ENCODE measurements at regions not wholly inside any gene's neighbourhood (a gene's known extent, or its start where the extent isn't known, plus 50 kb on each side); places are given as distances from the start of the nearest gene placed in this dataset.

DNA sequence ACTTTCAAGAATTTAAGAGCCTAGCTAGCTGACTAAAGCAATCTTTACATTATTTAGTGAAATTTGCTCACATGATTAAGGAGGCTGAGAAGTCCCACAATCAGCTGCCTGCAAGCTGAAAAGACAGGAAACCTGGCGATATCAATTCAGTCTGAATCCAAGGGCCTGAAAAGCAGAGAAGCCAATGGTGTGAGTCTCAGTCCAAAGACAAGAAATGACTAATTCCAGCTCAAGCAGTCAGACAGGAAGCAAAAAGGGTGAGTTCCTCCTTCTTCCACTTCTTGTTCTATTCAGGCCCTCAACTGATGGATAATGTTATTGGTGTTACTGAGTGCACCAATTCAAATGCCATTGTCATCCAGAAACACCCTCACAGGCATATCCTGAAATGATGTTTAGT is 1231.6 kb upstream of the CELF2 start:
- DNase-seq (ENCODE audit: low read depth in 2 of 3, low spot score in 2 of 3), result no peak

DNA sequence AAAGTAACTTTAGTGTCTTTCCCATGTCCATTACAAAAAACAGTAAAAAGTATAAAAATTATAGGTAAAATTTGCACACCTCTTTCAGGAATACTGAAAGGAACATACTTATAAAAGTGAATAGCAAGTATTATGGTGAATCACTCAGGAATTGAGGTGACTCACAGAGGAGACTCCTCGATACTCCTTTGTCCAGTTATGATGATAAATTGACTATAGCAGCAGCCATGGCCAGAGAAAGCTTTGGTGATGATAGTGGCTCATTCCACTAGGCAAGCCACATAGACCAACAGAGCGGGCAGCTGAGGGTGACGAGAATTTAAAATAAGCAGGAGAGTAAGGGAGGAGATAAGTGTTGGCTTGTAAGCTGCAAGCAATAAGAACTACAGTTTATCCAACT is 1231.1 kb upstream of the CELF2 start:
- DNase-seq (ENCODE audit: low read depth in 2 of 3, low spot score in 2 of 3), result no peak

DNA sequence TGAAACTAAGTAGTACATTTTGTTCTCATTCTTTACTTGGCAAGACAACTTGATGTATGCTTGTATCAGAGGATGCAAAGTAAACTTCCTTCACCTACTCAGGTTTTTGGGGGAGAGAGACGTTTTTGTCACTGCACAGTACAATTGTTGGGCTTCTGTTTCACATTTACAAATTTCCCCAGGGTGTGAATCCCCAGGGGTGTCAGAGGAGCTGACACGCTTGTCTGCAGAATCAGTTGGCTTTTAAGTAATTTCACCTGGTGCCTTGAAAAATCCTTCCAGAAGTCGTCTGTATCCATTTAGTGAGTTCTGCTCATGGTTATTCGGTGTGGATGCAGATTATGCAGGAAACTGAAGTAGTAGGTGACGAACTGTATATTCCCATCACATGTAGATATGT is 1227.7 kb upstream of the CELF2 start:
- no peak for DNase-seq (ENCODE audit: low read depth in 2 of 3, low spot score in 2 of 3)

DNA sequence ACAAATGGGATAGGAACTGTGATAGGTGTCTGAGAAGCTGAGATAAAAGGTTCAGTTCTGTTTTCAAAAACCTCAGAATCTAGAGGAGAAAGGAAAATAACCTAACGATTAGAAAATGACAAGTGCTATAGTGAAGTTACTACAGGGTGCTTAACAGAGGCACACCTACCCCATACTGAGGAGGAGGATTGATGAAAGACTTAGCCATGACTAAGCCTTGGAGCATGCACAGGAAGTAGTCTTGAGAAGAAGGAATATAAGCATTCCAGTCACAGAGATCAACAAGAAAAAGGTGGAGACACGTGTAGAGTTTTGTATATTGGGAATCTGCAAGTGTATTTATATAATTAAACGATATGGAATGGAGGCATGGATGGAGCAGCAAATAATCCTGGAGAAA is 1225.5 kb upstream of the CELF2 start:
- DNase-seq (ENCODE audit: low read depth in 2 of 3, low spot score in 2 of 3), result no peak

DNA sequence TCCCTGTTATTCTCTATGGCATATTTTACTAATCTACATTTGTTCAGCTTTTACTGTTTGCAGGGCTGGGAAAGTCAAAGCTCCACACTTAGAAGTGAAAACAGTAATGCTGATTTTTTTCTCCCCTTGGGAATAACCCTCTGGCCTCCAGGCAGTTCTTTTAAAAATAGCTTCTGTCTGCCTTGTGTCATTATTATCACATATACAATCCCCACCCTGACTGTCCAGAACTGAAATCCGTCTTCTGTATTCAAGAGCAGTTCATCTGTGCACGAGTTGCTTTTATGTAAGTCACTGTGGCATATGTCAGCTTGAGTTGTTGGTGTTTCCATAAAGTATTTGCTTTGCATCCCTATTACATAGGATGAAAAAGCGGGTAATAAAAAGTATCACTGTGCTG is 1221.1 kb upstream of the CELF2 start:
- no peak for DNase-seq (ENCODE audit: low read depth in 2 of 3, low spot score in 2 of 3)

DNA sequence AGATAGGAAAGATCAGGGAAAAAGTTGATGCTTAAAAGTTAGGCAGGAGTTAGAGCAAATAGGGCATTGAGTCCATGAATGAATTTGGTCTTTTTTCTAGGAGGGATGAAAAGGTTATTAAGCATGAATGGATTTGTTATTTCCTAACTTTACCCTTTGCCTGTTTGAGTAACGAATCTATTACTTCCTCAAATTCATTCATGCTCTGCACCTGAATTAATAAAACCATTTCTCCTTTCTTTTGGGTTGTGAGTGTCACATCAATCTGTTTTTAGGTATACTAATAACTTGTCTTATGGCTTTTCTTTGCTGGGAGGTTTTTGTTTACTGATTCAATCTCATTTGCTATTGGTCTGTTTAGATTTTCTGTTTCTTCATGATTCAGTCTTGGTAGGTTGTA is 1217.7 kb upstream of the CELF2 start:
- DNase-seq (ENCODE audit: low read depth in 2 of 3, low spot score in 2 of 3), result no peak

DNA sequence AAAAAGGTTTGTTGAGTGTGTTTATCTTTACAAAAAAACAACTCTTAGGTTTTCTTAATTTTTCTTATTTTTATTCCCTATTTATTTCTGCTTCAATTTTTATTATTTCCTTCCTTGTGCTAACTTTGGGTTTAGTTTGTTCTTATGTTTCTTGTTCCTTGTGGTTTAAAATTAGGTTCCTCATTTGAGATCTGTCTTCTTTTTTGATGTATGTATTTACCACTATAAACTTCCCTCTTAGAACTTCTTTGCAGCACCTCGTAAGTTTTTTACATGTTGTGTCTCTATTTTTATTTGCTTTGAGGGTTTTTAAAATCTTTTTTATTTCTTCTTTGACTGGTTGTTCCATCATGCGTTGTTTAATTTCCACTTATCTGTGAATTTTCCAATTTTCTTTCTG is 1217.1 kb upstream of the CELF2 start:
- DNase-seq (ENCODE audit: low read depth in 2 of 3, low spot score in 2 of 3), result no peak

DNA sequence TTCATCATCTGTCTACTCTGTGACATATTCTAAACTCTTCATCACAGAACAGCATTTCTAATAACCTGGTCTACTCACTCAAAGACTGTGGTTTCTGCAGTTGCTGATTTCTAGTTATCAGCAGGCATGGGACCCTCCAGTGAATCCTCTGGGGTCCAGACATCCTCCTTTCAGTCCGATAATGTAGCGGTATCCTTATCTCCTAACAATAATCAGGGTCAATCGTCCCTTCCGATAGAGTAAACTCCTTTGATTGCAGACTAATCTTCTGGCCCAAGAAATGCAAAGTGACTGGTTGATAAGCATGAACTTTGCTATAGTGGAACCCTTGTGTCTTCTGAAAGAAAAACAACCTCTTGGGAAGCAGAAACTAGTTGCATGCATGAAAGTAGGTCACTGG is 1209.8 kb upstream of the CELF2 start:
- DNase-seq (ENCODE audit: low read depth in 2 of 3, low spot score in 2 of 3), result no peak

DNA sequence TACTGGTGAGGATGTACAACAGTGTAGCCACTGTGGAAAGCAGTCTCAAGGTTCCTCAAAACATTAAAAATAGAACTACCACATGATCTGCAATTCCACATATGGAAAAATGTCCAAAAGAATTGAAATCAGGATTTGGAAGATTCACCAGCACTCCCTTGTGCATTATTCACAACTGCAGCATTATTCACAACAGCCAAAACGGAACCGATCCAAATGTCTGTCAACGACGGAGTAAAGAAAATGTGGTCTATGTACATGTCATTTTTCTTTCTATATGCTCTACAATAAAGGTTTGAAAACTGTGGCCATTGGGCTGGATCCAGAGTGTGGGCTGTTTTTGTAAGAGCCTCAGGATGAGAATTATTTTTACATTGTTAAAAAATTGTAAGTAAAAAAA is 1206.1 kb upstream of the CELF2 start:
- DNase-seq (ENCODE audit: low read depth in 2 of 3, low spot score in 2 of 3), result no peak

DNA sequence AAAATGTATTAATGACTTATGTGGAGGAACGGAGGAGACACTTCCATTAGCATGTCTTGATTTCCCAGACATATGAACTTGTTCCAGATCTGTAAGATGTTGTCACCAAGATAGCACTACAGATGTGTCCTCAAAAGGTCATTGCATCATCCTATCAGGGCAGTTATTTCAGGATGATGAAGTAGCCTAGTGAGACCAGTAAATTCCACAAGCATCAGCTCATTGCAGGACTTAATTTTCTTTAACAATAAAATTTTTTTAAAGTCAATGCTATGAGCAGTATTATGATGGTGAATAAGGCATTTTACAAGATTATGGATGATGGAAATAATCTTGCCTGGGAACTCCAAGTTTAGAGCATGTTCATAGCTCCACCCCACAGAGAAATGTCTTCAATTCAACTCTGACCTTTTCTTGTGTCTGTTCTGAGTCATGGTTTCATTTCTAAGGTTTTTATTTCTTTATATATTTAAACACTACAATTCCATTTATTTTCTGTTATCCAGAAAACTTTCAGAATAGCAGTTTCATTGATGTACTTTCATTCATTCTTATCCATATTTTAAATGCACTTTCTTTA is 1203.3 kb upstream of the CELF2 start:
- DNase-seq (ENCODE audit: low read depth in 2 of 3, low spot score in 2 of 3), result no peak

DNA sequence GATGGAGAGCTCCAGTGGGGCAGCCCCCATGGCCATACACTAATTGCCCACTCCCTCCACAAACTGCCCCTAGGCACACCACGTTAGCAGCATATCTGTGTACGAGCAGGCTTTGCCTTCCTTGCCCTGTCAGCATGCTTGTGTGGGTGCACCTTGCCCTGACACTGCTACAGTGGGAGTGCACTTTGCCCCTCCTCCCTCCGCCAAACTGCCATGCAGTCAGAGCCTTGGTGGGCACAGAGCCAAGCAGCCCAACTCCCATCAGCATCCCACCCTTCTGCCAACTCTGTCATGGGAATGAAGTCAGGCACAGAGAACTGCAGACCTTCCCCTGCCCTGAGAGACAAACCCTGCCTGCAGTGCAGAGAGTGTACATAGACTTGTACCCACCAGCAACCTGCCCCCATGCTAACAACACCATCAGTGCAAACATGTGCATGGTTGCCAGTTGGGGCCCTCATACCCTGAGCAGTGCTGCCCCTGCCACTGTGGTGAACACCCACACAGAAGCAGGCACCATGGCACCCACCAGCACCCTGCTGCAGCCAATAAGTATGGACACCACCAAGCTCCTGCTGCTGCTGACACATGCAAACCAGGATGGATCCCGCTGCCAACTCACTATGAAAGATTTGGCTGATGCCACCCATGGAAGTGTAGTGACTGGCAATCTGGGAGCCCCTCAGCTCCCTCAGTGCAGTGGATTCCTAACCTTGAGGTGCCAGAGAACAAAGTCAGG is 1197.7 kb upstream of the CELF2 start:
- no peak for DNase-seq (ENCODE audit: low read depth in 2 of 3, low spot score in 2 of 3)

DNA sequence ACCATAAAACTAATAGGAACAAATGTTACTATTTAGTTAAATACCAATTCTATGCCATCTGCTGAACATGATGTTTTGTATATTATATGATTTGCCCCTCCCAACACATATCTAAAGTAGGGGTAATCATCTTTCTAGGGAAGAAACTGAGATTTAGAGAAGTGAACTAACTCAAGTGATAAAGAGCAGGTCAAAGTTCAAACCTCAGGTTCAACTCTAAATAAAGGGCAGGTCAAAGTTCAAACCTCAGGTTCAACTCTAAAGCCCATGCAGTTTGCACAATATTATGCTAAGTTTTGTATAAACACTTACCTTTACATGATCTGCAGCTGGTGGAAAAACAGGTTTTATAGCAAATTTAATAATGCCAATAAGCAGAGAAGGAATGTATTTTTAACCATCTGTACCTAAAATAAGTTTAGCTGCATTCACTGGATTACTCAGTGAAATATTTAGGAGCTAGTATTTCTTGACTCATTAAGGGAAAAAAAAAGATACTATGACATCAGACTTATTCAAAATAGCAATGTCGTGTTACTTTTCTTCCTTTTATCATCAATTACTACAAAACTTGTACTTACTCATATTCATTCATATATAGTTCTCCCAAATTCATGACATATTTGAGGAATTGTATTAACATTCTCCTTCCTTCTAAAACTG is 1194.3 kb upstream of the CELF2 start:
- DNase-seq (ENCODE audit: low read depth in 2 of 3, low spot score in 2 of 3), result no peak

DNA sequence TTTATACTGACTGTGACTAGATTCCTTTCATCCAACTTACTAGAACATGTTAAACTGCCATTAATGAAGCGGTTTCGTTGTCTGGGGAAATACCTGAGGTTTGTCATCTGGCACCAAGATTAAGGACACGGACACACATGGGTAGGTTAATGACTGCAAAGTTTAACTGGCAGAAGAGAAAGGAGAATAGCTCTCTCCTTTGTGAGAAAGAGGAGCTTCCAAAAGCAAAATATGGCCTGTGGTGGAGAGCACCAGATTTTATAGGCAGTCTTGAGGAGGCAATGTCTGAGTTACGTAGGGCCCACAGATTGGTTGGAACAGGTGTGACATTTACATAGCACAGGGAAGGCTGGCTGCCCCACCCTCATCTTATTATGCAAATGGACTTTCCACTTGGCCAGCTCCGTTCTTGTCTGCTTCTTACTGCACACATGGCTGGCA is 1193.0 kb upstream of the CELF2 start:
- DNase-seq (ENCODE audit: low read depth in 2 of 3, low spot score in 2 of 3), result no peak

DNA sequence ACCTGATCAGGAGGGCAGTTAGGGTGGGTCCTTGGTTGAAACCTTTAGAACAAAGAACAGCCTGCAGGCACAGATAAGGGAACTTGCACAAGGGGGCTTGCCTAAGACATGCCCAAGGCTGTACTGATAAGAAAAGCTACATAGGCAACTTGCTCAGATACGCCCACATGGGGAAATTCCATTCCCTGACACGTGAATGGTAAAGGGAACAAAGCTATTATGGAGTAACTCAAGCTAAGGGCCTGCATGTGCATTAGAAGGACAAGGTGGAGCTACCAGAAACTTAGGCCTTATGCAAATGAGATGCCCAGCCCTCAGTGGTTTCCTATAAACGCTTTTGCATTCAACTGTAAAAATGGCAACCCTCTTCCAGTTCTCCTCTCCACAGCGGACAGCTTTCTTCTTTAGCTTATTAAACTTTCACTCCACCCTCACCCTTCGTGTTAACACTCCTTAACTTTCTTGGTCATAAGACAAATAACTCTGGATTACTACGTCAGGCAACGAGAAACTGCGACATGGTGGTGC is 1192.1 kb upstream of the CELF2 start:
- DNase-seq (ENCODE audit: low read depth in 2 of 3, low spot score in 2 of 3), result no peak

DNA sequence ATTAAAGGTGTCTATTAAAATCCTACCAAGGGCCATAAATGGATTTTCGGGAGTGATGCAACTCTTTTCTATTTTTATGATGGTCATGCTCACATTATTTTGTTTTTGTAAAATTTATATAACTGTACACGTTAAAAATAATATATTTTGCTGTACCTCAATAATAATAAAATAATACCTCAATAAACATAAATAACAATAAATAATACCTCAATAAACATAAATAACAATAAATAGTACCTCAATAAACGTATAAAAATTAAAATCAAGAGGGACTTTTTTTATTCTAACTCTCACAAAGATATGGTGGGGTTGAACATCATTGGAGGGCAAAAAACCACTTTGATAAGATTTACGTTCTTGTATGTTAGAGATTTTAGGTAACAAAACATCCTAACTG is 1189.6 kb upstream of the CELF2 start:
- no peak for DNase-seq (ENCODE audit: low read depth in 2 of 3, low spot score in 2 of 3)

DNA sequence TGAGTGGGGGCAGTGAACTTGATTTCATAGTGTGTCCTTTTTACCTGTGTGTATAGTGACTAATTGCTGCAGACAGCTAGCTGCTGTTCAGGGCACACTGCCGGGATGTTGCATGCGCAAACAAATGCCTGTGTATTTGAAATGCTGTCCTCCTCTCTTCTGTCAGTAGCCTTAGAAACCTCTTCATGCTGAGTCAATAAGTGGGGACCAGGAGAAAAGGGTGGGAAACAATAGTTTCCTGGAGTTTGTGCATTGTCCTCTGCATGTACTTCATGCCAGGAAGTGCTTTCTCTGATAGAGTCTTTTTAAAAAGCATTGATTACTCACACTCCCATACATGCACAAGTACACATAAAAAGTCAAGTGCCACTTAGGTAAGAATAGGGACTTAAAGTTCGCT is 1183.7 kb upstream of the CELF2 start:
- no peak for DNase-seq (ENCODE audit: low read depth in 2 of 3, low spot score in 2 of 3)

DNA sequence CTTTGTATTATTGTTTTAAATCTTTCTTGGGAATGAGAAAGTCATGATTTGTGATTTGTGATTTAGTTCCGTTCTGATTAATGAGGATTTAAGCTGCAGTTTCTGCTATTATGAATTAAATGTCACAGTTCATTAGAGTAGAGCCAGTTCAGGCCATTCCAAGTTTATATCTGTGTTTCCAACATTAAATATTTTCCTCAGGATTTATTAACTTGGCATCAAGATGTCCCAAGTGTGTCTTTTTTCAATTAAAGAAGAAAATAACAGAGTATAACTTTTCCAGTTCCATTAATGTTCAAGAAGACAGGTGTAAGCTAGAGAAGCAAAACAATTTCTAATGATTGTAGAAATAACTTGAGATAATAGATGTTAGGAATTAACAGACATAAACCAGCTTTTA is 1183.2 kb upstream of the CELF2 start:
- no peak for DNase-seq (ENCODE audit: low read depth in 2 of 3, low spot score in 2 of 3)

DNA sequence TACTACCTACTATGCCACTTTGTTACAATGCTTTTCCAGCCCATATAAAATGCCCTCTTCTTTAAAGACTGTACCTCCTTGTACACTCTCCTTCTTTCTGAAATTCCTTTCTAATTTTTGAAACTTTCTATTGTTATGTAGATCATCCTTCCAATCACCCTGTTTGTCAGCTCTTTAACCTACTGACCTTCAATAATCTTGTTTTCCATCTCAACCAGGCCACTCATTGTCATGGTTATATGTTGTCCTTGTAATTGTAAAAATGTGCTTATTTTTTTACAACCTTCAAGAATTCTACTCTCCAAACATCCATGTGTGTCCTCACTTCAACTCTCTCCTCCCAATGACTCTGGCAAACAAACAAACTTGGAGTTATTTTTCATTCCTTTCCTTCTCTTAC is 1172.6 kb upstream of the CELF2 start:
- DNase-seq (ENCODE audit: low read depth in 2 of 3, low spot score in 2 of 3), result no peak

DNA sequence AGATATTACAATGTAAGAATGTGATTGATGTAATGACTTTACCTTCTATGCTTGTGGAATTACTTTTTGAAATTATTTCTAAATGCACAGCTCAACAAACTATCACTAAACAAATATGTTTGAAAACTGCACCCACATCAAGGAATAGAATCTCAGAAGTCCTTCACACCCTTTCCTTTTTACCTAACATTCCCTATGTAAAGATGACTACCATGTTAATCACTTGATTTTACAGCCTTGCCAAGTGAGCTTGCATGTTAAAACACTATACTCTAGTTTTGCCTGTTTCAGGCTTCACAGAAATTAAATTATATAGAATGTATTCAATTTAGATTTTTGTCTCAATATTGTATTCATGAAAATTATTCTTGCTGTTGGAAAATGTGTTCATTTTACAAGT is 1169.4 kb upstream of the CELF2 start:
- DNase-seq (ENCODE audit: low read depth in 2 of 3, low spot score in 2 of 3), result no peak

DNA sequence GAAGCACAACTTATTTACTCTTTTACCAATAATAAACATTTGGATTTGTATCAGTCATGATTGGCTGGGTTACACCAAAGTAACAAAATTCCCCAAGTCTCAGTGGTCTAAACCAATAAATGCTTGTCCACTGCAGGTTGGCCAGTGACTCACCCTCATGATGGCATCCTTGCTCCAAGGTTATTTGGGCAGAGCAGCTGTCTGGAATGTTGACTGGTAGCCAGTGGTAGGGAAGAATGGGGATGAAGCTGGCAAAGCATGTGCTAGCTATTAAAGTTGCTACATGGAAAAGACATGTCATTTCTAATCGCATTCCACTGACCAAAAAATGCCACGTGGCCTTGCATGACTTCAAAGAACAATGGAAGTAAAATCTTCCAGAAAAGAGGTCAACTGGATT is 1168.7 kb upstream of the CELF2 start:
- DNase-seq (ENCODE audit: low read depth in 2 of 3, low spot score in 2 of 3), result no peak

DNA sequence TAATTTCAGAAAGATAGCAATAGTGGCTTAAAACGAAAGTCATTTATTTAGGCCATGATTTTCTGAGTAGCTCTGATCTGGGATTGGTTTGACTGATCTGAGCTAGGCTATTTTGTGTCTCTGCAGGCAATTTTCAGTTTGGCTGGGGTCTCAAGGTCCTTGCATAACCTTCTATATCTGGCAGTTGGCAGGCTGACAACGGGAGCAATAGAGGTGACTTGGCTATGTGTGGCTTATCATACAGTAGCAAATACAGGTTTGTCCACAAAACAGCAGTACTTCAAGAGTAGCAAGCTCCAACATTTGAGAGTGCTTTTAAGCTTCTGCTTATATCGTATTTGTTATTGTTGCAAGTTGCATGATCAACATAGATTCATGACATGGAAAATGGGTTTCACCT is 1167.3 kb upstream of the CELF2 start:
- no peak for DNase-seq (ENCODE audit: low read depth in 2 of 3, low spot score in 2 of 3)

DNA sequence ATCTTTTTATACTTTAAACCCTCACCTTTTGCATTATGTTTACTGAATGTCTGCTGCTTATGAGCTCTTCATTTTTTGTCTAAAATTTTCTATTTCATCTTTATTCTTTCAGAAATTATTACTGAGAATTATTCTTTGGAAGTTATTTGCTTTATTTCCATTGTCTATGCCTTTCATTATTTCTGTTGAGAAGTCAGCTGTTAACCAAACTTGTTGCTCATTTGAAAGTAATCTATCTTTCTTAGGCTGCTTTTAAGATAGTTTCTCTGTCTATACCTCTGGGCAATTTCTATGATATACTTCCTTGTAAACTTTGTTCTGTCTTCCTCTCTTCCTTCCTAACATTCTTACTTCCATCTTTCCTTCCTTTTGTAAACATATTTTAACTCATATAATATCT is 1165.9 kb upstream of the CELF2 start:
- no peak for DNase-seq (ENCODE audit: low read depth in 2 of 3, low spot score in 2 of 3)

All from activated CD8-positive, alpha-beta memory T cell treated with anti-CD3 and anti-CD28 coated beads for 48 hours (primary cell).